Astrocyte (in vitro differentiated cells and primary cell): ENCODE measurements at regions not wholly inside any gene's neighbourhood (a gene's known extent, or its start where the extent isn't known, plus 50 kb on each side); places are given as distances from the start of the nearest gene placed in this dataset.

Experiments
- DNase-seq: peaks from one replicate; pipeline ENCODE4 v3.0.0-alpha.2; 2010; ENCODE audit warnings: low read depth
- FAIRE-seq: peaks from 2 replicates; lab custom pipeline; 2011; peaks lifted over from hg19 to GRCh38; lab: Jason Lieb, UNC
- H2AFZ ChIP-seq: 2 replicates; pipeline ENCODE4 v1.6.0; 2012; ENCODE audit warnings: low read depth, low read length, inconsistent platforms
- H3K27ac ChIP-seq: 2 replicates; pipeline ENCODE4 v1.5.1; 2011; ENCODE audit warnings: low read depth, low read length, inconsistent platforms
- H3K27me3 ChIP-seq: 2 replicates; pipeline ENCODE4 v1.6.0; 2011; ENCODE audit warnings: low read length, inconsistent platforms; ENCODE audit not compliant: insufficient read depth
- H3K36me3 ChIP-seq: 2 replicates; pipeline ENCODE4 v1.5.1; 2011; ENCODE audit warnings: low read length, inconsistent platforms; ENCODE audit not compliant: insufficient read depth
- H3K4me1 ChIP-seq: 2 replicates; pipeline ENCODE4 v1.5.1; 2011; ENCODE audit warnings: low read length, inconsistent platforms; ENCODE audit not compliant: insufficient read depth
- H3K4me2 ChIP-seq: 2 replicates; pipeline ENCODE4 v1.6.0; 2012; ENCODE audit warnings: low read length, inconsistent platforms
- H3K4me3 ChIP-seq: 2 replicates; pipeline ENCODE4 v1.5.1; 2011; ENCODE audit warnings: low read depth, mild to moderate bottlenecking, low read length, inconsistent platforms; ENCODE audit not compliant: insufficient read depth
- H3K79me2 ChIP-seq: 2 replicates; pipeline ENCODE4 v1.6.0; 2012; ENCODE audit warnings: mild to moderate bottlenecking, low read length, inconsistent platforms; ENCODE audit not compliant: insufficient read depth
- H3K9ac ChIP-seq: 2 replicates; pipeline ENCODE4 v1.6.0; 2012; ENCODE audit warnings: mild to moderate bottlenecking, low read length, inconsistent platforms
- H3K9me3 ChIP-seq: 2 replicates; pipeline ENCODE4 v1.5.1; 2012; ENCODE audit warnings: low read depth, mild to moderate bottlenecking, low read length, inconsistent platforms; ENCODE audit not compliant: insufficient read depth
- H4K20me1 ChIP-seq: 2 replicates; pipeline ENCODE4 v1.6.0; 2012; ENCODE audit warnings: low read length, inconsistent platforms; ENCODE audit not compliant: insufficient read depth
- H3K27ac Mint-ChIP-seq: one replicate; pipeline ENCODE4 v1.8.0; 2021; ENCODE audit warnings: mild to moderate bottlenecking, mixed read lengths; ENCODE audit not compliant: unreplicated experiment
- H3K27me3 Mint-ChIP-seq: one replicate; pipeline ENCODE4 v1.8.0; 2021; ENCODE audit warnings: low read depth, mixed read lengths; ENCODE audit not compliant: unreplicated experiment
- H3K36me3 Mint-ChIP-seq: one replicate; pipeline ENCODE4 v1.8.0; 2021; ENCODE audit warnings: low read depth, mixed read lengths; ENCODE audit not compliant: unreplicated experiment
- H3K4me1 Mint-ChIP-seq: one replicate; pipeline ENCODE4 v1.8.0; 2021; ENCODE audit warnings: low read depth, mixed read lengths; ENCODE audit not compliant: unreplicated experiment
- H3K4me3 Mint-ChIP-seq: one replicate; pipeline ENCODE4 v1.8.0; 2021; ENCODE audit warnings: mild to moderate bottlenecking, moderate library complexity, mixed read lengths; ENCODE audit not compliant: unreplicated experiment
- H3K9me3 Mint-ChIP-seq: one replicate; pipeline ENCODE4 v1.8.0; 2021; ENCODE audit warnings: mild to moderate bottlenecking, mixed read lengths; ENCODE audit not compliant: unreplicated experiment
- CTCF ChIP-seq: IDR thresholded peaks from 2 replicates; pipeline ENCODE4 v1.5.1; 2011; ENCODE audit warnings: low read depth, mild to moderate bottlenecking, inconsistent platforms, low read length, moderate library complexity; ENCODE audit not compliant: insufficient read depth
- EZH2 ChIP-seq: IDR thresholded peaks from 2 replicates; pipeline ENCODE4 v1.6.1; 2012; ENCODE audit warnings: mild to moderate bottlenecking, low read length, inconsistent platforms; ENCODE audit not compliant: insufficient read depth

GRCh38 chr6:49264909-49265308 lies 198.1 kb downstream of the MMUT start:
- no peaks in the 10 kb centered on the region for H3K9me3 ChIP-seq
- H3K27me3 Mint-ChIP-seq, result no peaks in the 10 kb centered on the region
- H3K27ac Mint-ChIP-seq, result no peak overlapping the region
- no peak overlapping the region for H3K4me3 Mint-ChIP-seq
- H4K20me1 ChIP-seq, result no peaks in the 10 kb centered on the region
- no peak overlapping the region for H3K4me2 ChIP-seq
- no peaks in the 10 kb centered on the region for H3K4me1 ChIP-seq
- no peak for DNase-seq
- no peaks in the 10 kb centered on the region for H3K36me3 ChIP-seq
- H3K36me3 Mint-ChIP-seq, result no peaks in the 10 kb centered on the region
- no peaks in the 10 kb centered on the region for H3K27me3 ChIP-seq
- no peak overlapping the region for H2AFZ ChIP-seq
- H3K9me3 Mint-ChIP-seq, result no peaks in the 10 kb centered on the region
- H3K9ac ChIP-seq, result no peak overlapping the region
- TF ChIP-seq CTCF, result no peak
- TF ChIP-seq EZH2, result no peak
- no peak for FAIRE-seq
- no peaks in the 10 kb centered on the region for H3K4me1 Mint-ChIP-seq
- H3K4me3 ChIP-seq, result no peak overlapping the region
- no peaks in the 10 kb centered on the region for H3K79me2 ChIP-seq
- no peak overlapping the region for H3K27ac ChIP-seq

GRCh38 chr6:49264496-49264895 lies 198.6 kb downstream of the MMUT start:
- Mint-ChIP-seq H3K9me3 (no peaks in the 10 kb centered on the region), H3K36me3 (no peaks in the 10 kb centered on the region), H3K4me1 (no peaks in the 10 kb centered on the region), H3K4me3 (no peak overlapping the region), H3K27me3 (no peaks in the 10 kb centered on the region), H3K27ac (no peak overlapping the region)
- Histone ChIP-seq H3K4me1 (no peaks in the 10 kb centered on the region), H3K36me3 (no peaks in the 10 kb centered on the region), H4K20me1 (no peaks in the 10 kb centered on the region), H3K4me3 (no peak overlapping the region), H3K4me2 (no peak overlapping the region), H3K27me3 (no peaks in the 10 kb centered on the region), H3K27ac (no peak overlapping the region), H3K79me2 (no peaks in the 10 kb centered on the region), H2AFZ (no peak overlapping the region), H3K9ac (no peak overlapping the region), H3K9me3 (no peaks in the 10 kb centered on the region)
- TF ChIP-seq CTCF (no peak), EZH2 (no peak)
- no peak for FAIRE-seq
- no peak for DNase-seq

- H4K20me1 ChIP-seq, result no peaks in the 10 kb centered on the region
- FAIRE-seq (no peak), DNase-seq (no peak)
- no peak overlapping the region for H3K9ac ChIP-seq
- no peaks in the 10 kb centered on the region for H3K4me1 ChIP-seq
- Mint-ChIP-seq H3K9me3 (no peaks in the 10 kb centered on the region), H3K27me3 (no peaks in the 10 kb centered on the region), H3K4me3 (no peak overlapping the region), H3K36me3 (no peaks in the 10 kb centered on the region), H3K4me1 (no peaks in the 10 kb centered on the region), H3K27ac (no peak overlapping the region)
- H3K27me3 ChIP-seq, result no peaks in the 10 kb centered on the region
- no peak overlapping the region for H3K4me3 ChIP-seq
- no peak overlapping the region for H2AFZ ChIP-seq
- H3K4me2 ChIP-seq, result no peak overlapping the region
- H3K27ac ChIP-seq, result no peak overlapping the region
- H3K9me3 ChIP-seq, result no peaks in the 10 kb centered on the region
- H3K36me3 ChIP-seq, result no peaks in the 10 kb centered on the region
- no peak for TF ChIP-seq EZH2
- no peak for TF ChIP-seq CTCF
- H3K79me2 ChIP-seq, result no peaks in the 10 kb centered on the region
Observed at GRCh38 chr6:49257549-49257948, 205.5 kb downstream of the MMUT start.
